AG09319 (cell line): ENCODE measurements at regions not wholly inside any gene's neighbourhood (a gene's known extent, or its start where the extent isn't known, plus 50 kb on each side); places are given as distances from the start of the nearest gene placed in this dataset.
"Not testable (repeated sequence)": the region's sequence is repeated elsewhere in the genome, so short reads cannot be mapped to it uniquely, and the experiment has no call there.

Experiments
- DNase-seq: peaks from one replicate; pipeline ENCODE4 v3.0.0-alpha.2; 2010; ENCODE audit warnings: low read depth; ENCODE audit errors: extremely low read depth
- TF ChIP-seq, protein P1 (sequence below): IDR thresholded peaks from 2 replicates; pipeline ENCODE4 v1.5.1; 2011; ENCODE audit warnings: low read depth, mild to moderate bottlenecking, inconsistent platforms, low read length, moderate library complexity

DNA sequence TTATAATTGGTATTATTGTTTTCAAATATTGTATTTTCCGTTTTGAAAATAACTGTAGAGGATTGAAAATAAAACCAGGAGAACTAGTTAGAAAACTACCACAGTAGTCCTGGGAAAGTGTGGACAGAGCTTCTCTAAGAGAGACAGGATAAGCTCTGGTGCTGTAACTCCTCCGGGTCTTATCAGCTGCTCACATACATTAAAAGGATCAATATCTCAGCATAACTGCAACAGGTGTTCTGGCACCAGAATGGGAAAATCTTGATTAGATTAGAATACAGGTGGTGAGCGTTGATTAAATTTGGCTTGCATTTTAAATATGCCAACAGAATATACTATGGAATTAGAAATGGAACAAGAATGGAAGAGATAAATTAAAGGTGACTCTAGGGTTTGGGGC, 1138.9 kb upstream of the ADGRB3 start:
- no peak for DNase-seq
- TF ChIP-seq, protein P1, sequence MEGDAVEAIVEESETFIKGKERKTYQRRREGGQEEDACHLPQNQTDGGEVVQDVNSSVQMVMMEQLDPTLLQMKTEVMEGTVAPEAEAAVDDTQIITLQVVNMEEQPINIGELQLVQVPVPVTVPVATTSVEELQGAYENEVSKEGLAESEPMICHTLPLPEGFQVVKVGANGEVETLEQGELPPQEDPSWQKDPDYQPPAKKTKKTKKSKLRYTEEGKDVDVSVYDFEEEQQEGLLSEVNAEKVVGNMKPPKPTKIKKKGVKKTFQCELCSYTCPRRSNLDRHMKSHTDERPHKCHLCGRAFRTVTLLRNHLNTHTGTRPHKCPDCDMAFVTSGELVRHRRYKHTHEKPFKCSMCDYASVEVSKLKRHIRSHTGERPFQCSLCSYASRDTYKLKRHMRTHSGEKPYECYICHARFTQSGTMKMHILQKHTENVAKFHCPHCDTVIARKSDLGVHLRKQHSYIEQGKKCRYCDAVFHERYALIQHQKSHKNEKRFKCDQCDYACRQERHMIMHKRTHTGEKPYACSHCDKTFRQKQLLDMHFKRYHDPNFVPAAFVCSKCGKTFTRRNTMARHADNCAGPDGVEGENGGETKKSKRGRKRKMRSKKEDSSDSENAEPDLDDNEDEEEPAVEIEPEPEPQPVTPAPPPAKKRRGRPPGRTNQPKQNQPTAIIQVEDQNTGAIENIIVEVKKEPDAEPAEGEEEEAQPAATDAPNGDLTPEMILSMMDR = no peak

DNA sequence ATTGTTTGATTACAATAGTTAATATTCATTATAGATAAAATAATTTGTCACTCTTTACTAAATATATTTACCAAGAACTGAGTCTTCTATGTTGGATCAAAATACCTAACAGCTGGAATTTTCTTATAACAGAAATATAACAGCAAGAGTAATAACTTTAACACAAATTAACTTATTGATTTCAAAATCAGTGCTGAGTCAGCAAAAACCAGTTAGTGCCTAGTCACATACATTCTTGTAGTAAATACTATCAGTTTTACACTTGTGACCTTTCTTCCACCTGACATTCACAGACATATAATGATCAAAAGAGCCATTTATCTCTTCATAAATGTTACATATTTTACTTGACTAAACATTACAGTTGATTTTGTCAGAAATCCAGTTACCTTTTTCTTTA, 1141.4 kb upstream of the ADGRB3 start:
- TF ChIP-seq, protein P1 = no peak
- DNase-seq = no peak

DNA sequence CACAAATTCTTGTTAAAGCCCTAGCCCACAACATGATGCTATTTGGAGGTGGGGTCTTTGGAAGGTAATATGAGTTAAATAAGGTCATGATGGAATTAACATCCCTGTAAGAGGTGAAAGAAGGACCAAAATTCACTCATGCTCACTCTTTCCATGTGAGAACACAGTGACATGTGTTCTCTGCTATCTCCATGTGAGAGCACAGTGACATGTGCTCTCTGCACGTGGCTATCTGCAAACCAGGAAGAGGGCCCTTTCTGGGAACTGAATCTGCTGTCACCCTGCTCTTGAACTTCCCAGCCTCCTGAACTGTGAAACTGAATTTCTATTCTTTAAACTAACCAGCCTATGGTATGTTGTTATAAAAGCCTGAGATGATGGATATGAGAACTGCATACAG, 1159.4 kb upstream of the ADGRB3 start:
- no peak for DNase-seq
- TF ChIP-seq, protein P1 = no peak

DNA sequence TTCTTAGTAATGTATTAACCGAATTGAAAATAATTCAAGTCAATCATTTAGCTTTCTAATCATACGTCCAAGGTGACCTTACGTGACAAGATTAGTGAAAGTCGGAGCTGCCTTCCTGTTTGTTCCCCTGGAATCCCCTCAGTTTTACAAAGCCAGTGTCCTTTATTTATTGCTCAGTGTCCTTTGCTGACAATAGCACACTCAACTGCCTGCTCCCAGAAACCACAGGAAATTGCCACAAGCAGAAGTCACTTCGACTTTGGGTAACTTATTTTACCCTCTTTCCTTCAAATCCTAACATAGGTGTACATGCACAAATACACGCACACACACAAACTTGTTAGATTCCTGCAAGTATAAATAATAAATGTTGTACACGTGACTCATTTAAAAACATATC, 1167.7 kb upstream of the ADGRB3 start:
- TF ChIP-seq, protein P1 = no peak
- no peak for DNase-seq

DNA sequence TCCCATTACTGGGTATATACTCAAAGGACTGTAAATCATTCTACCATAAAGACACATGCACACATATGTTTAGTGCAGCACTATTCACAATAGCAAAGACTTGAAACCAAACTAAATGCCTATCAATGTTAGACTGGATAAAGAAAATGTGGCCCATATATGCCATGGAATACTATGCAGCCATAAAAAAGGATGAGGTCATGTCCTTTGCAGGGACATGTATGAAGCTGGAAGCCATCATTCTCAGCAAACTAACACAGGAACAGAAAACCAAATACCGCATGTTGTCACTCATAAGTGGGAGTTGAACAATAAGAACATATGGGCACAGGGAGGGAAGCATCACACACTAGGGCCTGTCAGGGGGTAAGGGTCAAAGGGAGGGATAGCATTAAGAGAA, 1172.4 kb upstream of the ADGRB3 start:
- DNase-seq = not testable (repeated sequence)

DNA sequence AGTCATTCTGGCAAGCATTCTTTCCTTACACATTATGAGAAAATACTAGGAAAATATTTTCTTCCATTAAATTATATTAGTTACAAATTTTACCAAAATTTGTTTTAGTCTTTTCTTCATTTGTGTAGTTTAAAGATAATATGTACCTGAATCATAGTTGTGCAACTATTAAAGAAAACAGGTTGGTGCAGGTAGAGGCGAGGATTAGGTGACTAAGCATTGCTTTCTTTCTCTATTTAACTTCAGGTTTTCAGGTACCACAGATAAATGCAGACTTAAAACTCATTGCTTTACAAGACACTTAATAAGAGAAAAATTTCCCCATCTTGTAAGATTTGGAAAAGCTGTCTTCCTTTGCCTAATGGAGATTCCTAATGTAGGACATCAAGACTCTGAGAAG, 1175.5 kb upstream of the ADGRB3 start:
- DNase-seq = no peak

DNA sequence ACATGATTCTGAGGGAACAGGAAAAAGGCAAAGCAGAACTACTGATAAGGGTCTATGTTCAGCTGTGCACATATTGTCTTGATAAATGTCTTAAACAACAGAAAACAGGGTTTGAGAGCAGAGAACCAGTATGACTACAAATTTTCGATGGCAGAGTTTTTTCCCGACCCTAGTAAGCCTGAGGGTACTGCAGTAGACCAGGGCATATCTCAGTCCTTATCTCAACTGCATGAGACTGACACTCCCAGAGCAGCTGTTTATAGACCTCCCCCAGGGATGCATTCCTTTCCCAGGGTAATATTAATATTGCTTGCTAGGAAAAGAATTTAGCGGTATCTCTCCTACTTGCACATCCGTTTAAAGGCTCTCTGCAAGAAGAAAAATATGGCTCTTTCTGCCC, 1176.8 kb upstream of the ADGRB3 start:
- TF ChIP-seq, protein P1 = no peak
- DNase-seq = no peak

More for the DNA sequence above, 1175.5 kb upstream of the ADGRB3 start:
- TF ChIP-seq, protein P1 = no peak

DNA sequence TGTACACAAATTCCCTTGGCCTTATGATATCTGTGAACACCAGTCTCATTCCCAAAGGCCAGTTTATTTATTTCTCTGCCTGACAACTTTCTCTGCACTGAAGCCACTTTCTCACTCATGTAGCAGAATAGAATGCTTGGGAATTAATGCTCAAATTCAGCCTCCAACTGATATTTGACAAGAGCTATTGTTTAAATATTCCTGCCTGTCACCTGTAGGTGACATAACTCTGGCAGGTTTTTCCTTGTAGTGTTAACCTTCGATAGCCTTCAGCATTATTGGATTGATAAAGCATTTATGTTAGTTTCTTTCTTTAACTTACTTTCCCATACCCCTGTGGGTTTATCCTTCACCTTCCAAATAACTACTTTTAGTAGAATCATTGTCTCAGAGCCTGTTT, 1183.2 kb upstream of the ADGRB3 start:
- TF ChIP-seq, protein P1 = no peak
- DNase-seq = no peak
